H9 (cell line): ENCODE measurements at regions not wholly inside any gene's neighbourhood (a gene's known extent, or its start where the extent isn't known, plus 50 kb on each side); places are given as distances from the start of the nearest gene placed in this dataset.

ENCODE experiments used
- DNase-seq: peaks from one replicate; pipeline ENCODE4 v3.0.0-alpha.2; 2017
- H2AFZ ChIP-seq: one replicate; pipeline ENCODE4 v1.6.1; 2013; ENCODE audit warnings: mild to moderate bottlenecking, low read length, control low read depth, moderate library complexity
- H2AK5ac ChIP-seq: 2 replicates; pipeline ENCODE4 v1.6.1; 2013; ENCODE audit warnings: low read length, control low read depth, mixed read lengths; ENCODE audit not compliant: insufficient read length
- H2BK120ac ChIP-seq: one replicate; pipeline ENCODE4 v1.6.1; 2013; ENCODE audit warnings: low read depth, mild to moderate bottlenecking, low read length, control low read depth, inconsistent platforms; ENCODE audit not compliant: poor library complexity, severe bottlenecking
- H2BK12ac ChIP-seq: 2 replicates; pipeline ENCODE4 v1.6.1; 2013; ENCODE audit warnings: low read length, control low read depth, mixed read lengths, low read depth; ENCODE audit not compliant: insufficient read length
- H2BK15ac ChIP-seq: 2 replicates; pipeline ENCODE4 v1.6.1; 2013; ENCODE audit warnings: low read depth, low read length, control low read depth
- H2BK20ac ChIP-seq: one replicate; pipeline ENCODE4 v1.6.1; 2013; ENCODE audit warnings: low read depth, mild to moderate bottlenecking, low read length, control low read depth, inconsistent platforms; ENCODE audit not compliant: poor library complexity, severe bottlenecking
- H2BK5ac ChIP-seq: 2 replicates; pipeline ENCODE4 v1.6.1; 2013; ENCODE audit warnings: low read length, control low read depth, mixed read lengths; ENCODE audit not compliant: insufficient read length
- H3K14ac ChIP-seq: 2 replicates; pipeline ENCODE4 v1.6.1; 2013; ENCODE audit warnings: low read length, control low read depth; ENCODE audit not compliant: insufficient read depth
- H3K18ac ChIP-seq: 2 replicates; pipeline ENCODE4 v1.6.1; 2013; ENCODE audit warnings: low read depth, mild to moderate bottlenecking, mixed read lengths, low read length, control low read depth; ENCODE audit not compliant: insufficient read length
- H3K23ac ChIP-seq: 2 replicates; pipeline ENCODE4 v1.6.1; 2013; ENCODE audit warnings: low read length, control low read depth, mixed read lengths, low read depth; ENCODE audit not compliant: insufficient read length
- H3K23me2 ChIP-seq: 2 replicates; pipeline ENCODE4 v1.6.1; 2013; ENCODE audit warnings: low read depth, mild to moderate bottlenecking, mixed read lengths, low read length, control low read depth; ENCODE audit not compliant: insufficient read length, poor library complexity, severe bottlenecking
- H3K27ac ChIP-seq: 2 replicates; pipeline ENCODE4 v1.5.1; 2013; ENCODE audit warnings: low read length, control low read depth, mixed read lengths, low read depth; ENCODE audit not compliant: insufficient read length
- H3K27me3 ChIP-seq: 2 replicates; pipeline ENCODE4 v1.6.1; 2013; ENCODE audit warnings: low read length, control low read depth, inconsistent platforms; ENCODE audit not compliant: insufficient read depth
- H3K4ac ChIP-seq: 2 replicates; pipeline ENCODE4 v1.6.1; 2013; ENCODE audit warnings: low read depth, mild to moderate bottlenecking, control low read depth, inconsistent platforms, low read length, moderate library complexity
- H3K4me1 ChIP-seq: 2 replicates; pipeline ENCODE4 v1.6.1; 2013; ENCODE audit warnings: low read length, control low read depth, inconsistent platforms; ENCODE audit not compliant: insufficient read depth
- H3K4me2 ChIP-seq: 2 replicates; pipeline ENCODE4 v1.6.1; 2013; ENCODE audit warnings: low read length, control low read depth, mixed read lengths; ENCODE audit not compliant: insufficient read length, insufficient read depth
- H3K56ac ChIP-seq: 2 replicates; pipeline ENCODE4 v1.6.1; 2013; ENCODE audit warnings: low read depth, mild to moderate bottlenecking, mixed read lengths, low read length, control low read depth; ENCODE audit not compliant: insufficient read length
- H3K79me1 ChIP-seq: 2 replicates; pipeline ENCODE4 v1.6.1; 2013; ENCODE audit warnings: low read depth, mild to moderate bottlenecking, moderate library complexity, low read length, control low read depth, inconsistent platforms; ENCODE audit not compliant: insufficient read depth, poor library complexity, severe bottlenecking
- H3K79me2 ChIP-seq: 2 replicates; pipeline ENCODE4 v1.6.1; 2013; ENCODE audit warnings: low read length, control low read depth, inconsistent platforms; ENCODE audit not compliant: insufficient read depth
- H3K9ac ChIP-seq: 2 replicates; pipeline ENCODE4 v1.6.1; 2013; ENCODE audit warnings: low read length, control low read depth, mixed read lengths; ENCODE audit not compliant: insufficient read length; ENCODE audit errors: extremely low read depth
- H3K9me3 ChIP-seq: one replicate; pipeline ENCODE4 v1.6.1; 2013; ENCODE audit warnings: low read depth, low read length, inconsistent platforms; ENCODE audit not compliant: control insufficient read depth
- H3T11ph ChIP-seq: one replicate; pipeline ENCODE4 v1.6.1; 2013; ENCODE audit warnings: mild to moderate bottlenecking, low read length, control low read depth, inconsistent platforms
- H4K20me1 ChIP-seq: one replicate; pipeline ENCODE4 v1.6.1; 2013; ENCODE audit not compliant: control insufficient read depth, insufficient read length, insufficient read depth
- H4K5ac ChIP-seq: 2 replicates; pipeline ENCODE4 v1.6.1; 2013; ENCODE audit warnings: low read depth, mild to moderate bottlenecking, mixed read lengths, low read length, control low read depth; ENCODE audit not compliant: insufficient read length
- H4K8ac ChIP-seq: replicated peaks from 2 replicates; pipeline ENCODE4 v1.6.1; 2013; ENCODE audit warnings: low read length, control low read depth, mixed read lengths, low read depth; ENCODE audit not compliant: insufficient read length
- H4K91ac ChIP-seq: 2 replicates; pipeline ENCODE4 v1.6.1; 2013; ENCODE audit warnings: low read depth, mild to moderate bottlenecking, moderate library complexity, mixed read lengths, low read length, control low read depth; ENCODE audit not compliant: insufficient read length
- H3K27ac Mint-ChIP-seq, 3 experiments: 2 replicates in 2 of 3; 3 replicates in 1 of 3; pipeline ENCODE4 v1.8.0; 2020 to 2021; ENCODE audit warnings: mixed read lengths in 3 of 3, mild to moderate bottlenecking in 1 of 3, moderate library complexity in 1 of 3
- H3K27me3 Mint-ChIP-seq: 2 replicates; pipeline ENCODE4 v1.8.0; 2021; ENCODE audit warnings: low read depth, mild to moderate bottlenecking, moderate library complexity, mixed read lengths
- H3K36me3 Mint-ChIP-seq, 3 experiments: 2 replicates in 2 of 3; 3 replicates in 1 of 3; pipeline ENCODE4 v1.8.0; 2020 to 2021; ENCODE audit warnings: low read depth in 3 of 3, mixed read lengths in 3 of 3; ENCODE audit not compliant: insufficient read depth in 1 of 3
- H3K4me1 Mint-ChIP-seq, 2 experiments: 2 replicates each; pipeline ENCODE4 v1.8.0; 2020; ENCODE audit warnings: mixed read lengths in 2 of 2
- H3K4me3 Mint-ChIP-seq, 2 experiments: 2 replicates in 1 of 2; 3 replicates in 1 of 2; pipeline ENCODE4 v1.8.0; 2020 to 2021; ENCODE audit warnings: mild to moderate bottlenecking in 2 of 2, mixed read lengths in 2 of 2, moderate library complexity in 1 of 2
- H3K9me3 Mint-ChIP-seq, 2 experiments: 2 replicates in 1 of 2; 3 replicates in 1 of 2; pipeline ENCODE4 v1.8.0; 2020; ENCODE audit warnings: mild to moderate bottlenecking in 2 of 2, mixed read lengths in 2 of 2, moderate library complexity in 1 of 2
- CTCF ChIP-seq: fragments of 200-600 bp; sonication (generic); conservative IDR thresholded peaks from 3 replicates; pipeline ENCODE4 v1.8.0; 2021; ENCODE audit warnings: antibody characterized with exemption, mild to moderate bottlenecking
- WGBS: extraction: QIAGEN DNeasy Blood & Tissue Kit; methylation state at CpG from one replicate; pipeline ENCODE4 v1.1.7; 2013; ENCODE audit warnings: missing lambda C conversion rate, low lambda C conversion rate, mixed read lengths; ENCODE audit not compliant: insufficient read length; ENCODE audit errors: extremely low coverage; 5-methylcytosine and 5-hydroxymethylcytosine counted together

- Histone ChIP-seq H3K14ac (no peak overlapping the region), H2BK15ac (no peak overlapping the region), H3K9ac (no peak overlapping the region), H2AFZ (no peak overlapping the region), H2BK120ac (no peak overlapping the region), H3K4ac (no peak overlapping the region), H3K79me2 (no peaks in the 10 kb centered on the region), H2BK5ac (no peak overlapping the region), H3K23ac (no peak overlapping the region), H3T11ph (no peak overlapping the region), H2BK12ac (no peak overlapping the region), H3K79me1 (no peaks in the 10 kb centered on the region), H3K27me3 (no peaks in the 10 kb centered on the region), H3K9me3 (no peaks in the 10 kb centered on the region), H3K23me2 (no peaks in the 10 kb centered on the region), H3K18ac (no peak overlapping the region), H4K20me1 (no peaks in the 10 kb centered on the region), H2AK5ac (no peak overlapping the region), H4K5ac (no peak overlapping the region), H2BK20ac (no peak overlapping the region), H3K4me1 (no peaks in the 10 kb centered on the region), H3K27ac (no peak overlapping the region), H3K4me2 (no peak overlapping the region), H3K56ac (no peak overlapping the region), H4K8ac (no peak overlapping the region), H4K91ac (no peak overlapping the region)
- no peak overlapping the region for H3K4me3 Mint-ChIP-seq
- TF ChIP-seq CTCF = no peak
- H3K4me1 Mint-ChIP-seq = peaks cover 3% of the 10 kb centered on the region in 2 experiments
- no peak for DNase-seq
- no peaks in the 10 kb centered on the region for H3K36me3 Mint-ChIP-seq
- no peaks in the 10 kb centered on the region for H3K9me3 Mint-ChIP-seq
- H3K27ac Mint-ChIP-seq = no peak overlapping the region
- no CpG with 5 or more reads among the region's 1 CpG for WGBS
- H3K27me3 Mint-ChIP-seq = no peaks in the 10 kb centered on the region
These were observed 285.2 kb downstream of the PTPRC start for GRCh38 chr1:198923993-198924392.
